ENCODE measurements at regions not wholly inside any gene's neighbourhood (a gene's known extent, or its start where the extent isn't known, plus 50 kb on each side); places are given as distances from the start of the nearest gene placed in this dataset.

DNA sequence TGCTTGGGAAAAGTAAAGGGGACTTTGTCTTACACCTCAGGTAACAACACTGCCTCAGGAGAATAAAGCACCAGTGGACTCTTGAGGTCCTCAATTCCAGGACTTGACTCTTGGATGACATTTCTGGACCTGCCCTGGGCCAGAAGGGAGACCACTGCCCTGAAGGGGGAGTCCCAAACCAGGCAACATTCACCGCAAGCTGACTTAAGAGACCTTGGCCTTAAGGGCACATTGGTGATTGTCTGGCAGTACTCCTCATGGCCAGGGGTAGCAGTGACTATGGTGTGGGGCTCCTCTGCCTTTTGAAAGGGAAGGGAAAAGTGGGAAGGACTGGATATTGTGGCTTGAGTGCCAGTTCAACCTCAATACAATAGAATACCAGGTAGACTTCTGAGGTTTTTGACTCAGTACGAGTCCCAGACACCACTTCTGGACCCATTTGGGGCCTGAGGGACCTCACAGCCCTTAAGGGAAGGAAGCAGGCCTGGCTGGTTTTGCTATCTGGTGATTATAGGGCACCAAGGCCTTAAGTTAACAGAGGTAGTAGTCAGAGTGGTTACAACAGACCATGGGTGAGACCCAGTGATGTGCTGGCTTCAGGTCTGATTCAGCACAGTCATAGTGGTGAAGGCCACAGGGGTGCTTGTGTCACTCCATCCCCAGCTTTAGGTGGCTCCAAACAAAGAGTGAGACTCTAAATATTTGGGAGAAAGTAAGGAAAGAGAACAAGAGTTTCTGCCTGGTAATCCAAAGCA lies 121.2 kb upstream of the TET2 start:
- no peak overlapping the region for H3K4me3 ChIP-seq
- CTCF ChIA-PET, result interaction anchor here (0.6 kb wide), 1 partner anchor 90 kb away, joined by 4 read pairs; no protein-coding TSS in a partner anchor
- FAIRE-seq, result no peak

DNA sequence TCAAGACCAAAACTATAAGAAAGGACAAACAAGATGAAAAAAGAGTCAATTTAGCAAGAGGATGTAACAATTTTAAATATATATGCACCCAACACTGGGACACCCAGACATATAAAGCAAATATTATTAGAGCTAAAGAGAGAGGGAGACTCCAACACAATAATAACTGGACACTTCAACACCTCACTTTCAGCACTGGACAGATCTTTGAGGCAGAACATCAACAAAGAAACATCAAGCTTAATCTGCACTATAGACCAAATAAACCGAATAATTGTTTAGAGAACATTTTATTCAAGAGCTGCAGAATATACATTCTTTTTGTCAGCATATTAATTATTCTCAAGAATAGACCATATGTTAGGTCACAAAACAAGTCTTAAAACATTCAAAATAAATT lies 109.7 kb upstream of the TET2 start:
- H3K27ac ChIP-seq, result no peak overlapping the region
- 32% methylated on average over 1 of the region's 1 CpG for WGBS (ENCODE audit: missing lambda C conversion rate)
- ATAC-seq (no peak), DNase-seq (ENCODE audit: low read depth in 1 of 2, low spot score in 1 of 2) (no peak), FAIRE-seq (no peak)
- CTCF ChIA-PET, result no interaction called here
- TF ChIP-seq, protein P1, sequence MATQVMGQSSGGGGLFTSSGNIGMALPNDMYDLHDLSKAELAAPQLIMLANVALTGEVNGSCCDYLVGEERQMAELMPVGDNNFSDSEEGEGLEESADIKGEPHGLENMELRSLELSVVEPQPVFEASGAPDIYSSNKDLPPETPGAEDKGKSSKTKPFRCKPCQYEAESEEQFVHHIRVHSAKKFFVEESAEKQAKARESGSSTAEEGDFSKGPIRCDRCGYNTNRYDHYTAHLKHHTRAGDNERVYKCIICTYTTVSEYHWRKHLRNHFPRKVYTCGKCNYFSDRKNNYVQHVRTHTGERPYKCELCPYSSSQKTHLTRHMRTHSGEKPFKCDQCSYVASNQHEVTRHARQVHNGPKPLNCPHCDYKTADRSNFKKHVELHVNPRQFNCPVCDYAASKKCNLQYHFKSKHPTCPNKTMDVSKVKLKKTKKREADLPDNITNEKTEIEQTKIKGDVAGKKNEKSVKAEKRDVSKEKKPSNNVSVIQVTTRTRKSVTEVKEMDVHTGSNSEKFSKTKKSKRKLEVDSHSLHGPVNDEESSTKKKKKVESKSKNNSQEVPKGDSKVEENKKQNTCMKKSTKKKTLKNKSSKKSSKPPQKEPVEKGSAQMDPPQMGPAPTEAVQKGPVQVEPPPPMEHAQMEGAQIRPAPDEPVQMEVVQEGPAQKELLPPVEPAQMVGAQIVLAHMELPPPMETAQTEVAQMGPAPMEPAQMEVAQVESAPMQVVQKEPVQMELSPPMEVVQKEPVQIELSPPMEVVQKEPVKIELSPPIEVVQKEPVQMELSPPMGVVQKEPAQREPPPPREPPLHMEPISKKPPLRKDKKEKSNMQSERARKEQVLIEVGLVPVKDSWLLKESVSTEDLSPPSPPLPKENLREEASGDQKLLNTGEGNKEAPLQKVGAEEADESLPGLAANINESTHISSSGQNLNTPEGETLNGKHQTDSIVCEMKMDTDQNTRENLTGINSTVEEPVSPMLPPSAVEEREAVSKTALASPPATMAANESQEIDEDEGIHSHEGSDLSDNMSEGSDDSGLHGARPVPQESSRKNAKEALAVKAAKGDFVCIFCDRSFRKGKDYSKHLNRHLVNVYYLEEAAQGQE (IDR thresholded peaks at IDR 0.05), result peak; percentile 56; the same call in 1 of the 2 replicates
- TF ChIP-seq TP53 (CRISPR knock-in tag; IDR thresholded peaks at IDR 0.05) (no peak), POLR2A (IDR thresholded peaks at IDR 0.05; ENCODE audit: low read length) (no peak)
- TF ChIP-seq, protein P2, sequence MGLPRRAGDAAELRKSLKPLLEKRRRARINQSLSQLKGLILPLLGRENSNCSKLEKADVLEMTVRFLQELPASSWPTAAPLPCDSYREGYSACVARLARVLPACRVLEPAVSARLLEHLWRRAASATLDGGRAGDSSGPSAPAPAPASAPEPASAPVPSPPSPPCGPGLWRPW (IDR thresholded peaks at IDR 0.05), result no peak
- POLR2A ChIA-PET, result no interaction called here
- H3K4me1 ChIP-seq, result no peaks in the 10 kb centered on the region
- no peaks in the 10 kb centered on the region for H3K9me3 ChIP-seq
- H3K4me2 ChIP-seq, result no peak overlapping the region
- no peak overlapping the region for H3K4me3 ChIP-seq

More for the DNA sequence above, 121.2 kb upstream of the TET2 start:
- Histone ChIP-seq H3K9me3 (no peaks in the 10 kb centered on the region), H3K27ac (no peak overlapping the region), H3K4me1 (no peaks in the 10 kb centered on the region), H3K4me2 (no peak overlapping the region)
- no peak for DNase-seq (ENCODE audit: low read depth in 1 of 2, low spot score in 1 of 2)
- TF ChIP-seq JUN (IDR thresholded peaks at IDR 0.05), result no peak
- TF ChIP-seq, protein P1 (IDR thresholded peaks at IDR 0.05), result no peak
- TF ChIP-seq ZFP36 (IDR thresholded peaks at IDR 0.05; ENCODE audit: borderline replicate concordance, partially characterized antibody), result no peak
- no peak for TF ChIP-seq HOXA7 (CRISPR knock-in tag; IDR thresholded peaks at IDR 0.05)
- TF ChIP-seq BHLHE40 (IDR thresholded peaks at IDR 0.05; ENCODE audit: low read depth, low read length), result no peak
- TF ChIP-seq TP53 (CRISPR knock-in tag; IDR thresholded peaks at IDR 0.05), result no peak
- no peak for TF ChIP-seq RNF2 (IDR thresholded peaks at IDR 0.05; ENCODE audit: borderline replicate concordance, low read depth)
- TF ChIP-seq KDM1A (IDR thresholded peaks at IDR 0.05; ENCODE audit: low read depth), result no peak
- TF ChIP-seq ZSCAN20 (CRISPR knock-in tag; IDR thresholded peaks at IDR 0.05), result no peak
- ATAC-seq, result no peak
- 0% methylated on average over 1 of the region's 2 CpGs for WGBS (ENCODE audit: missing lambda C conversion rate)
- POLR2A ChIA-PET, result no interaction called here

DNA sequence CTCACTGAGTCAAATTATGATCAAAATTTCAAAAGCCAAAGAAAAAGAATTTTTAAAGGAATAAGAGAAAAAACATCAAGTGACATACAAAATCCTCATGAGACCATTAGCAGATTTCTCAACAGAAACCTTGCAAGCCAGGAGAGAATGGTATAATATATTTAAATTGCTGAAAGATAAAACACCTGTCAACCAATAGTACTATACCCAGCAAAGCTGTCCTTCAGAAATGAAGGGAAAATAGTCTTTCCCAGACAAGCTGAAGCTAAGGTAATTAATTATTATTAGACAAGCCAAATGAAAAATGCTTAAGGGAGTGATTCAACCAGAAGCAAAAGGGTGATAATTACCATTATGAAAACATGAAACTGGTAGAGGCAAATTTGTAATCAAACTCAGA lies 104.2 kb upstream of the TET2 start:
- H3K4me2 ChIP-seq, result no peak overlapping the region
- no peaks in the 10 kb centered on the region for H3K4me1 ChIP-seq
- no peak for DNase-seq (ENCODE audit: low read depth in 1 of 2, low spot score in 1 of 2)
- ATAC-seq, result no peak
- ChIA-PET CTCF (no interaction called here), POLR2A (no interaction called here)
- no peak for FAIRE-seq
- TF ChIP-seq HOXB5 (CRISPR knock-in tag; IDR thresholded peaks at IDR 0.05), result no peak
- no peak for TF ChIP-seq ESRRA (IDR thresholded peaks at IDR 0.05; ENCODE audit: borderline replicate concordance, low read length)
- no peak for TF ChIP-seq MAZ (IDR thresholded peaks at IDR 0.05; ENCODE audit: borderline replicate concordance, low read depth, low read length)
- no peak for TF ChIP-seq HOXA7 (CRISPR knock-in tag; IDR thresholded peaks at IDR 0.05)
- TF ChIP-seq EHMT2 (IDR thresholded peaks at IDR 0.05; ENCODE audit: low read depth), result no peak
- TF ChIP-seq, protein P3, sequence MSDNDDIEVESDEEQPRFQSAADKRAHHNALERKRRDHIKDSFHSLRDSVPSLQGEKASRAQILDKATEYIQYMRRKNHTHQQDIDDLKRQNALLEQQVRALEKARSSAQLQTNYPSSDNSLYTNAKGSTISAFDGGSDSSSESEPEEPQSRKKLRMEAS (IDR thresholded peaks at IDR 0.05), result no peak
- TF ChIP-seq CHD2 (IDR thresholded peaks at IDR 0.05; ENCODE audit: low read length, partially characterized antibody), result no peak
- TF ChIP-seq MYC (IDR thresholded peaks at IDR 0.05; ENCODE audit: borderline replicate concordance, low read length), result no peak
- no peak for TF ChIP-seq BHLHE40 (IDR thresholded peaks at IDR 0.05; ENCODE audit: low read depth, low read length)
- no peak for TF ChIP-seq TFCP2L1 (CRISPR knock-in tag; IDR thresholded peaks at IDR 0.05)
- TF ChIP-seq, protein P4, sequence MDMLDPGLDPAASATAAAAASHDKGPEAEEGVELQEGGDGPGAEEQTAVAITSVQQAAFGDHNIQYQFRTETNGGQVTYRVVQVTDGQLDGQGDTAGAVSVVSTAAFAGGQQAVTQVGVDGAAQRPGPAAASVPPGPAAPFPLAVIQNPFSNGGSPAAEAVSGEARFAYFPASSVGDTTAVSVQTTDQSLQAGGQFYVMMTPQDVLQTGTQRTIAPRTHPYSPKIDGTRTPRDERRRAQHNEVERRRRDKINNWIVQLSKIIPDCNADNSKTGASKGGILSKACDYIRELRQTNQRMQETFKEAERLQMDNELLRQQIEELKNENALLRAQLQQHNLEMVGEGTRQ (IDR thresholded peaks at IDR 0.05), result no peak
- no peak for TF ChIP-seq POLR2AphosphoS2 (conservative IDR thresholded peaks at IDR 0.05; ENCODE audit: low read length)
- TF ChIP-seq NFE2L2 (conservative IDR thresholded peaks at IDR 0.05; ENCODE audit: low read length), result no peak
- TF ChIP-seq RAD21 (conservative IDR thresholded peaks at IDR 0.05 in 1 of 2, IDR thresholded peaks at IDR 0.05 in 1 of 2), result no peak
- no peak for TF ChIP-seq PHF8 (IDR thresholded peaks at IDR 0.05; ENCODE audit: borderline replicate concordance, low read depth)
- no peak for TF ChIP-seq FOSB (CRISPR knock-in tag; IDR thresholded peaks at IDR 0.05)
- no peak overlapping the region for H3K27ac ChIP-seq
- no peaks in the 10 kb centered on the region for H3K9me3 ChIP-seq
- no peak overlapping the region for H3K4me3 ChIP-seq

Data from A549 (cell line).